GM21825 (cell line): ENCODE measurements at regions not wholly inside any gene's neighbourhood (a gene's known extent, or its start where the extent isn't known, plus 50 kb on each side); places are given as distances from the start of the nearest gene placed in this dataset.
A peak's percentile ranks its signal among the peaks of the same experiment; 100 is the strongest.

ENCODE experiments used
- ATAC-seq: cut with Tn5 transposase; IDR thresholded peaks from one replicate; pipeline ENCODE4 v1.9.1; 2021; ENCODE audit warnings: mild to moderate bottlenecking, moderate library complexity; ENCODE audit not compliant: unreplicated experiment

DNA sequence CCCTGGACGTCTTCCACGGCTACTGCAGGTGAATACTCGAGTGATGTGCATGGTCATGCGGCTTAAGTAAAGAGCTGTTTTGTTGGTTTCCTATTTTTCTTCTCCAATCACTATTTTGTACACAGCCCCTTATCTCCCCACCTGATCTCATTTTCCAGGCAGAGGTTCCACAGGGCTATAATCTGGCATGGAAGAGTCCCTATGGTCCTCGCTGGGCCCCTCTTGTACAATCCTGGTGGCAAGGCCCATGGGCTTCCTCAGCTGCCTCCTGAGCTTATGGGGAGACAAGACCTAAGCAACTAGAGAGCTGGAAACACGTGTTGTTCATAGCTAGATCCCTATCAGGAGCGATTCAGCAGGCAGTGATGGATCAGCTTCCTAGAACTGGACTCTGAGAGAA, 181.3 kb upstream of the ADO start:
- no peak for ATAC-seq

DNA sequence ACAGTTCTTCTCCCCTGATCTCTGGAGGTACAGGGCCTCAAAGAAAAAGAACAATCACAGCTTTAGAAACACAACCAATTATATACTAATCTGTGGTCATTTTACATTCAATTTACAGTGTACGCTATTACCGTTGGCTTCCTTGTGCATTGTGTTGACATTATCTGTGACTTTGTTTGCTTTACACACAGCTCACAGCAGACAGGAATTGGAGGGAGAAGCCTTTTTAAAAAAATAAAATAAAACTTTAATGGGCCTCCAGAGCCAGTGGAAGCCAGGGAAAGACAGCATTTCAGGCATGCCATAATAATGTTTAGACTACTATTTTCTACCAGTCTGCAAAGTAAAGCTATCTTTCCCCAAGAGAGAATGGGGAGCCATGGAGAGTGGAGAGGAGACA, 179.0 kb upstream of the ADO start:
- no peak for ATAC-seq

DNA sequence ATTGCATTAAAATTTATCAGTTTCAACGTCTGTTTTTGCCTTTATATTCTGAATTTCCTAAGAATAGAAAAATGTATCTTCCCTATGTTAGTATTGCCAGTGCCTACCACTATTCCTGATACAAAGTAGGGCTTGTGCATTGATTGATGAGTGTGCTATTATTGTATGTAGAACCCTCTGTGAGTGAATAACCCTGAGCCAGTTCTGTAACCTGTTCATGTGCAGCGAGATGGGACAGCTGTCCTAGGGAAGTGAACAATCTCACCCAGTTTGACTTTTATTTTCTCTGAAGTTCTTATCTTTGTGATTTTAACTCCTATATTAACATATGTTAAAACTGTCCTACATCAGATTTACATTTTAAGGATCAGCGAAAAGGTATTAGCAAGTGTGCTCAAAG, 178.4 kb upstream of the ADO start:
- ATAC-seq, result no peak

DNA sequence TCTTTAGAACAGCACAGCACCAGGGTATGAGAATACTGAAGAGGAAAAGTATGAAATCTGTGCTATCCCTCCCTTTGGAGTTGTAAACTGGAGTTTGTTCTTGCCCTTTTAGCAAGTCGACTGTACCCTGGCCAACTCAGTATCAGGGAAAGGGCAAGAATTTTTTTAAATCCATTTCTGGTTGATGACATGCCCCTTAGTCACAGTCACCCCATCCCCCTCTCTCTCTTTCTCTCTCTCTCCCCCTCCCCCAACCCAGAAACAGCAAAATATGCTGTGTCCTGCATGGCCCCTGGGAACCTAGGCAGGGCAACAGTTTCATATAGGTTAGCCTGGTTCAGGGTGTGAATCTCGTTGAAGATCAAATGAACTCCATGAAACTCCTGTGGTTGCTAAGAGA, 177.7 kb upstream of the ADO start:
- no peak for ATAC-seq

DNA sequence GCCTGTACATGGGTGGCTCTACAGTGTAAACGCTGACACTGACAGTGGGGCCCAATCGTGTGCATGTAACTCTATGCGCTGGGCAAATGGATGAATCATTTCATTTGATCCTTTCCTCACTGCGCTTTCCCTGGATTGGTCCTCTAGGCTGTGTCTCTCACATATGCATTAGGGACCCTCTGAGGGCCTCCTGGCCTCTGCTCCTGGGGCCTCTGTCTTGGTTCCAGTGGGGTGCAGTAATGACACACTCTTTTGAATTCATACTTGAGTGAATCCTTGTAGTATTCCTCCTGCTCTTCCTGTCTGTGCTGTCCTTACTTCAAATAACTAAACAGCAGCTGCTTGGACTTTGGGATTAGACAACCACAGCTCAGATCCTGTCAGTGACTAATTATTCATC, 176.5 kb upstream of the ADO start:
- no peak for ATAC-seq

DNA sequence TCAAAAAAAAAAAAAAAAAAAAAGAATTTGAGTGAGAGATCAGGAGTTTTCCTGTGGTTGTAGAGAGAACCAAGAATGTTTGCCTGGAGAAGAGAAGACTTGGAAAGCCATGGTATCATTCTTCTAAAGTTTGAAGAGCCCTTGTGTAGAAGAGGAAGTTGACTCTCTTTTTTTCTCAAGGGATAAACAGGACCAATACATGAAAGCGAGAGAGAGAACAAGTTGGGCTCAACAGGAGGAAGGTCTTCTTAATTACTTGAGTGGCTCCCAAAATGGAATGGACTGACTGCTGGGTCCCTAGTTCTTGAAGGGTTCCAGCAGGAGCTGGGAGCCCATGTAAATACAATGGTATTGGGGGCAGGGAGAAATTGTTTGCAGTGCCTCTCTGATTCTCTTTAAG, 173.3 kb upstream of the ADO start:
- no peak for ATAC-seq

DNA sequence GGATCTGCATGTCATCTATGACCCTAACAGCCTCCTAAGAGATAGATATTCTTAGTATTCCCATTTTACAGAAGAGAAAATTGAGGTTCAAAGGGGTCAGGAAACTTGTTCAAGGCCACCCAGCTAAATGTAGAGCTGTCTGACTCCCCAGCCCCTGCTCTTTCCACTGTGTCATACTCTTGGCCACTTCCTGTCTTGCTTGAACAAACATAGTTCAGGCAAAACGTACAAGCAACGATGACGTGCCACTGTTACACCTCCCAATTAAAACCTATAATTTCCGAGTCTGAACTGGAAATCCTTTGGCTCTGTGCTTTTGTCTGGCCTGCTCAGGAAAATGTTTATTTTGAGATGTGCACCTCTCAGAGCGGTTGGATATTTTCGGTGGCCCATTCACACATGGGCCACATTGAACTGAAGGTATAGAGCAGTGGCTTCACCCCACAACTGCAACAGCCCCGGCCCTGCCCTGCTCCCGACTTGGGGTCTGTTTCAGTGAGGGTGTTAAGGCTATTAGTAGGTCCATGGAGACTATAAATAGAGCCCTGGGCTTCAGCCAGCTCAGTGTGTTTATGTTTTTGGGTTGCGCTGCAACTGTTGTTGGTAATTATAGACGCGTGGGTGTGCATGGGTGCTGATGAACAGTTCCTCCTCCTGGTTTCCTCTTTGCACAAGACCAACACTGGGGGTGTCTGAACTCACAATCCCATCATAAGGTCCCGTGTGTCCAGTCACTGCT, 172.3 kb upstream of the ADO start:
- ATAC-seq, result peak; percentile 75

DNA sequence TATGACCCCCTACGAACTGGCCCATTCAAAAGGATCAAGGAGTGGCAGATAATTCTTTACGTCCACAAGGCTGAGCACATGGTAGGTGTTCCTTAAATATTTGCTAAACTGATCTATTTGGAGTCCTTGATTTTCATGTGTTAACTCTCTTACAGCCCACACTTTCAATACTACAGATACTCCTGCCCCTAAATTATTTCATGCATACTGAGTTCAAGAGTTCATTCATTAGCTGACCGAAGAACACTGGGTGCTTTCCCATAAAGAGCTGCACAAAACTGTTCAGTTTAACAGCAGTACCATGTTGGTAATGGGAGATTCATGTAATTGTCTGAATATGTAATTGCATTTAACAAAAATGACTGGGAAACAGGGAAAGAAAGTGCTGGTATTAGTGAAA, 170.5 kb upstream of the ADO start:
- ATAC-seq, result no peak

DNA sequence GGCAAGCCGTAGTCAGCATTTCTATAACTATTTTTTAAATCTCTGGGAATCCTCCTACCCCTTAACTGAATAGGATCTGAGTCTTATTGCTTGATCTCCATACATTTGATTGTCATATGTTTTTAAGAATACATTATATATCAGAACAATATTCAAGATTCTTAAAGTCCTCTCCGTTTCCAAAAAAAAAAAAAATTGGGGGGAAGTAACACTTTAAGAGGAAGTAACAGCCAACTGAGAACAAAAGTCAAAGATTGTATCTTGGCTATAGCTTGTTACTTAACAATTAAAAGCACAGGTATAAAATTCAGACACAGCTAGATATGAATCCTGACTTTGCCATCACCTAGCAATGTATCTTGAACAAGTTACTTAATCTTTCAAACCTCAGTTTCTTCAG, 169.9 kb upstream of the ADO start:
- ATAC-seq, result no peak

DNA sequence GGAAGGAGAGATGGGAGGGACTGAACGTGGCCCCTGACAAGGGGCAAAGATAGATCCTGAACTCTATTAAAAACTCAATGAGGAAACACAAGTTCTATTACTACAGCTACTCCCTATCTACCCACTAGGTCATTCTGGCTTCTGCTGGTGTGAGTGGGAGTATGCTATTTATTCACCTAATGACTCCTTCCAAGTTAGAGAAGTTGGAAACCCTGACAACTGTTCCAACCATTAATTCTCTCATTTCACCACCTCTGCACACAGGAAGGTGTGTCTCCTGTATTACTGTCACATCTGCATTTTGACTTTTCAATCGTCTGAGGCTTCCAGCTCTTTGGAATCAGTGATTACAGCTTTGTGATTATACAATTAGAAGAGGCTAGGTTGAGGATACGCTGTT, 169.4 kb upstream of the ADO start:
- ATAC-seq, result no peak

DNA sequence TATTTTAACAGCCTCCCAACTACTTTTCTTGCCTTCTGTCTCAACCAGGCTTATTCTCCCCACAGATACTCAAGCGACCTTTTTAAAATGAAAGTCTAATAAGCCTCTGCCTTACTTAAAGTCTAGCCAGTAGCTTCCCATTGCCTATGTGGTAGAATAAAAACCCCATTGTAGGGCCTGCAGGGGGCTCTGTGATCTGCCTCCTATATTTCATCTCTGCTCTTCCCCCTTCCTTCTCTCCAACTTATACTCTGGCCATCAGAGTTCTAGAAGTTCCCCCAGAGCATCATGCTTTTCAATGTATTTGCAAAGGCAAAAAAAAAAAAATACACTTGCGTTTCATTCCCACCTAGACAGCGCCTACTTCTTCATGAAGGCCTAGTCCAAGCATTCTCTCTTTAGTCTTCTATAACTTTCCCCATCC, 167.7 kb upstream of the ADO start:
- ATAC-seq, result no peak

DNA sequence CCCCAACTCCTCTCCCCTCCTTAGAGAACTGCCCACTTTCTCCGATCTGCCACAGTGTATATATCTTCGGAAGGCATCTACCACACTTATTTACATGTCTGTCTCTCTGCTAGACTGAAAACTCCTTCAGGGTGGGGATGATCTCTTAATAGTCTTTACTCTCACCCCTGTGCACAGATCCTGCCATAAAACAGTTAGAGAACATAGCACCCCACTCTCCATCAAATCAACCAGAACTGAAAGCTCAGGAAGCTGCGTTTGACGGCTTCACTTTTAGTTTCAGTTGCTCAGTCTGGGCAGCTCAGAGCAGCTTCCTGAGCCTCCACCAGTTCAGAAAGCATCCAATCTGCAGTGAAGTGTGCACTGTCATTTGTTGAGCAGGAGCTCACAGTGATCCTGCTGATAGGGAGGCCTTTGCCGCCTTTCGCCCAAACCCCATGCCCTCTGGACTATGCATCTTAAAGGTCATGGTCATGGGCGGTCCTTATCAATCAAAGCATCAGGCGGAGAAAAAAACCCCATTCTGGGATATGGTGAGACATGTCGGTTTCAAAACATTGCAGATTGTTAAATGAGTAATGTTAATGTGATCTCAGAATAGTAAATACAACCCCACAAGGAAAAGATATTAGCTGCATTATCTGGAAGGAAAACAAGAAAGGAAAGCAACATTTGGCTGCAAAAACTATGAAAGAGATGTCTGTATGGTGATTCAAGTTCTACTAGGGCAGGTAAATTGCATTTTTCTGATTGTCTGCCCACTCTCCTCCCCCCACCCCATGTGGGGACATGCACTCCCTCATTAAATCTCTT, 167.1 kb upstream of the ADO start:
- peak; percentile 54 for ATAC-seq

DNA sequence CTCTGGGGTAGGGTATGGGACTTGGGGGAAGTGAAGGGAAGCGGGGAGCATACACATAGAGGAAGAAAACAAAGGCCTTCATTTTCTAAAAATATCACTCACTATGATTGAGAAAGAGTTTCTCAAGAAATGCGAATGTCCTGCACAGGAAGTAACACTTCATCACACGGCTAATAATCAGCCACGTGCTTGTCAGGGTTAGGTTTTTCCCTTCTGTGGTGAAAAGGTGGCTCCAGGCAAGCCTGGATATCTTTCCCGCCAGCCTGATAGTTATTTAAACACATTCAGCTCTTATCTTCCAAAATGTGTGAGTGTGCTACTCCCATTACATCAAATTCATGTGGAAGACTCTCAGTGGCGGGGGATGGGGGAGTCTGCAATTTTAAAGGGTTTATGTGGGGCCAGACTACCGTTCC, 166.4 kb upstream of the ADO start:
- peak; percentile 43 for ATAC-seq

DNA sequence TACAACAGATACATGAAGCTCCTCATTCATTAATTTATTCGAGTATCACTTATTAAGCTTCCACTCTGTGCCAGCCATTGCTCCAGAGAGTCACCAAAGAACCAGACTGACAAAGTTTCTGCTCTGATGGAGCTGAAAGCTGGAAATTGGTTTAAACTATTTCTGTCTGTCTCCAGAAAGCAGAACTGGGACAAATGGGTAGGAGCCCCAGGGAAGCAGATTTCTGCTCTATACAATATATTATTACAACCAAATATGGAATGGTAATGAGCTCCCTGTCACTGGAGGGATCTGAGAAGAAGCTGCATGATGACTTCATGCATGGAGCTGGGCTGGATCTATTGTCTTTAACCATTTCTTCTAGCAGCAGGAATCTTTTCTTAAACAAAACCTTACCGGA, 165.4 kb upstream of the ADO start:
- no peak for ATAC-seq

DNA sequence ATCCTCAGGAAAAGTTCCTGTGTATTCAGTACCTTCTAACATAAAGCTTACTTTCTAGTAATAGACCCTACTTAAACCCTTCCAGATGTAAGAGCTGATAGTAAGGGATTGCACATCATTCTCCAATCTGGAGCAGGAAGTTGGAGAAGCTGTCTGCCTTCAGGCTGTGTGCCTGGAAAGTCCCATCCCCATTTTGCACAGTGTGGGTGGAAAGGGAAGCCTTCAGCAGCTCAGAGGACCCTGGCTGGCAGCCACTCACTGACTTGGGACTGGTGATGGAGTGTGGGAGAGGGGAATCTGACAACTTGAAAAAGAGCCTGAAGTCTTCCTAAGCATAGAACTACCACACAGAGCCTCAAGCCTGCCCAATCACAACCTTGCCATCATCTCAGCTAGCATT, 164.1 kb upstream of the ADO start:
- ATAC-seq, result no peak

DNA sequence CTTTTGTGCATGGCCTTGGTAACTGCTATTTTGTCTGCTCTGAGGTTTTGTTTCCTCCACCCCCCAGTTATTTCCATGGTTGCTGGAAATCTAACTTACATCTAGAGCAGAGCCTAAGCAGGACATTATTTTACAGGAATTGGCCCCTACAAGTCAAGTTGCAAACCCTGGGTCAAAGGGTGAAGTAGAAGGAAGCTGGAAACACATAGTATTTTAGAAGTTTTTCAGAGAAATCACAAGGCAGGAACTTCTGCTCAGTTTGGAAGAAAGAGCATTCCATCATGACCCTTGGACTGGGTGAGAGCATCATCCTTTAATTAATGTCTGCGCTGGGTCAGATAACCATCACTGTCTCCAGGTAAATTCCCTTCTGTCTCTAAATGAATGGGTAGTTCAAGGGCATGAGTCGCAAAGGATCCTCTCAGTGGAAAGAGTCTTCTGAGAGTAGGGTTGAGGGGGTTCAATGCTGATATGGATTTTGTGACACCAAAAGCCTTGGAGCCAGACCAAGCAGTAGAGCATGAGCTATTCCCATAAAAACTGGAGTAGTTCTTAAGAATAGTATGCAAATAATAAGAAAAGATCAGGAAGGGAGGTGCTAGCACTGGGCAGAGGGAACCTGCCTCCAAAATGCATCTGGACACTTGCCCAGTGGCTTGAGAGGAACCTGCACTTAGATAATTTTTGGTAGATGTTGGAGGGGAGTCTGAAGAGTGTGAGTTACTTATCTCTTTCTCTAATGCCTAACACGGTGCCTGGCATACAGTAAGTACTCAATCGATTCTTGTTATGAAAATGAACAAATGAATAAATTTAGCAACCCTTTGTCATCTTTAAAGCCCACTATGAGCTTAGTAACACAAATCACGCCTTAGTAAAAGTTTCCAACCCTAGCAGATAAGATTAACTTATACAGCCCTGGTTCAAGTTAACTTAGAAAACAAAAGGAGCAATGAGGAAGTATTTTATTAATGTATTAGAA, 160.6 kb upstream of the ADO start:
- ATAC-seq, result no peak

DNA sequence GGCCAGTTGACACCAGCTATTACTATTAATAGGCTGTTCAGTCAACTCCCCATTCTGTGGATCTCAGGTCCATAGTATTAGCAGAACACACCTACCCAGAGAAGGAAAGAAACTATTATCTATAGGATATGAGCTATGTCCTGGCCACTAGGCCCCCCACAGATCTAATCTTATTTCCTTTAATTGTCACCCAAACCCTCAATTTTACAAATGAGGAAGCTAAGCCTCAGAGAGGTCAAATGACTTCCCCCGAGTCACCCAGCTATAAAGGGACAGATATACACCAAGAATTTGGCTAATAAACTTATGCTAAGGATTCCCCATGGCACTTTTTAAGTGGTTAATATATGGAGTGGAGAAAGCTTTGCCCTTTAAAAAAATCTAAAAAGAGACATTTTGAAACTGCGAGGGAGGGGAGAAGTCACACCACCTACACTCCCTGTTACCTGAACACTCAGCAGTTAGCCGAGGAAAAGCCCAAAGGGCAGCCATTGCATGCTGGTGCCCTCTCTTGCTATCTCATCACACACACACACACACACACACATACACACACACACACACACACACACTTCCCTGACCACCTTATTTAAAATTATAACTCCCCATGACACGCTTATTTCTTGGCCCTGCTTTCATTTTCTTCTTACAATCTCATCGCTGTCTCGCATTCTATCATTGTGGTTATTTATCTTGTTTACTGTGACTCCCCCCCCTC, 157.0 kb upstream of the ADO start:
- ATAC-seq, result no peak

DNA sequence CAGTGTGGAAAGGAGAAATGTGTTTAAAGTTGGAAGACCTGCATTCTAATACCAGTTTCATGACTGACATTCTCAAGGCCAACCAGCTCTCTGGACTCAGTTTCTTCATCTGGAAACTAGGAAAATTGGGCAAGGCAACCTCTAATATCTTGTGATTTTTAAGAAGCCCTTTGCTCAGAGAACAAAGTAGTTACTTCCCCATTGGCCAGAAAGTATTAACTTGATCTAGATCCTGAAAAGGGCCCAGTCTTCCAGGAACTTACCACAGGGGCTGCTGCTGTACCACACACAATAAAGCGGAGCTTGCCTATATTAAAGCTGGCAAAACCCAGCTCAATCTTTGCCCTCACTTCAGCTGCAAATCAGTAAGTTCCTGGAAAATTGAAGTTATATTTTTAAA, 155.6 kb upstream of the ADO start:
- ATAC-seq, result no peak

DNA sequence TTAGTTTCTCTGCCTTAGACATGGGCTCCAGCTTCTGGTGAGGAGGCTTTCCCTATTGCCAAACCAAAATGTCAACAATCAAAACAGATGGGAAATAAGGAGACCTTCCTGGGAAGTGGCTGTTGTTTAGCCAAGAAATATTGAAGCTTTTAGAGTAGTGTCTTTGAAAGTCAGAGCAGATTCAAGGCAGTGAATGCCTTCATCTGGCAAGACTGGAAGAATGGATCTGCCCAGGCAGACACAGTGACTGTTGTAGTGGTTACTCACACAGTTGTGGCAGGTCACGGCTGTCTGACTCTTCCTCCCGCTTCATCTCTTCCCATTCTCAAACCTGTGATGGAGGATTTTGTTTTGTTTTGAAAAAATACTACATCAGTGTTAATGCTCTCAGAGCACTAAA, 154.1 kb upstream of the ADO start:
- no peak for ATAC-seq

DNA sequence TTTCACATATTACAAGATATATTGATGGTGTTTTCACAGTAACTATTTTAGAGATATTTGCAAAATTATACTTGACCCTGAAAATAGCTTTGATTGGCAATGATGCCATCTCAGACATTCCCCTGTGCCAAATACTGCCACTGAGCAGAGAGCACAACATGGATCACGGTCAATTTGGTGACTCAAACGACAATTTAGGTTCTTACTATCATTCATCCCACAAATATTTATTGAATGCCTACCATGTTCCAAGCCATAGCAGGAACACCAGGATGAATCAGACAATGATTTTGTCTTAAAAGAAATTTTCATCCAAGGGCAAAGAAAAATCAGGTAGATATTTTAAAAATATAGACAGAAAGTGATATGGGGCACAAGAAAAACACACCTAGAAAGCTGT, 153.2 kb upstream of the ADO start:
- no peak for ATAC-seq

DNA sequence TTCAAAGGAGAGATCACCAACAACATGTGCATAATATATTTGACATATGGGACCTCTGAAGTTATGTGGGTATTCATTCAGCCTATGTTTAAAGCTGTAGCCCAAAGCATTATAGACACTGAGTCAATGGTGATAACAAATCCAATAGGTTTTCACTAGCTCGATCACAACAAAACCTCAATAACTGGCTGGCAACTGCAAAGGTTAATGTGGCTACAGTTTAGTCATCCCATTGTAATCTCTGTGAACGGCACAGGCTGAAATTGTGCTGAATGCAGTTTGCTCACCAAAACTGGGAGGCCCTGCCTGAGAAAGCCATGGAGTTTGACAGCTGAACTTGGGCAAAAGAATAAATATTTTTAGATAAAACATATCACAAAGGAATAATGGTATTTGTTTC, 152.4 kb upstream of the ADO start:
- ATAC-seq, result no peak
